DOHH2 (cell line): ENCODE measurements at regions not wholly inside any gene's neighbourhood (a gene's known extent, or its start where the extent isn't known, plus 50 kb on each side); places are given as distances from the start of the nearest gene placed in this dataset.

ENCODE experiments used
- H3F3A ChIP-seq: fragments of 200-600 bp; sonication (generic), shearing (Covaris generic); 2 replicates; pipeline ENCODE4 v1.6.0; 2016; ENCODE audit warnings: antibody characterized with exemption, mild to moderate bottlenecking; ENCODE audit not compliant: control insufficient read depth, insufficient read depth
- H3K27ac ChIP-seq: fragments of 200-600 bp; sonication (generic); 2 replicates; pipeline ENCODE4 v1.5.1; 2014; ENCODE audit warnings: low read depth, mild to moderate bottlenecking, low read length, moderate library complexity
- H3K27me3 ChIP-seq: fragments of 200-600 bp; sonication (generic); 2 replicates; pipeline ENCODE4 v1.6.1; 2014; ENCODE audit warnings: mild to moderate bottlenecking, low read length, mixed read lengths; ENCODE audit not compliant: control insufficient read depth
- H3K36me3 ChIP-seq: fragments of 200-600 bp; sonication (generic); 2 replicates; pipeline ENCODE4 v1.6.1; 2014; ENCODE audit warnings: mild to moderate bottlenecking, low read length, moderate library complexity, mixed read lengths; ENCODE audit not compliant: control insufficient read depth
- H3K4me1 ChIP-seq: fragments of 200-600 bp; sonication (generic); 2 replicates; pipeline ENCODE4 v1.6.1; 2014; ENCODE audit warnings: mild to moderate bottlenecking, low read length, mixed read lengths; ENCODE audit not compliant: control insufficient read depth
- H3K4me2 ChIP-seq: fragments of 200-600 bp; sonication (generic); 2 replicates; pipeline ENCODE4 v1.6.0; 2014; ENCODE audit warnings: mild to moderate bottlenecking, low read length, moderate library complexity
- H3K4me3 ChIP-seq: fragments of 200-600 bp; sonication (generic); 2 replicates; pipeline ENCODE4 v1.5.1; 2014; ENCODE audit warnings: mild to moderate bottlenecking, low read length, mixed read lengths
- H3K79me2 ChIP-seq: fragments of 200-600 bp; sonication (generic); 2 replicates; pipeline ENCODE4 v1.6.1; 2014; ENCODE audit warnings: mild to moderate bottlenecking, low read length, mixed read lengths; ENCODE audit not compliant: control insufficient read depth
- H3K9me2 ChIP-seq: fragments of 200-600 bp; sonication (generic); replicated peaks from 2 replicates; pipeline ENCODE4 v1.6.1; 2014; ENCODE audit warnings: mild to moderate bottlenecking, low read length, mixed read lengths; ENCODE audit not compliant: control insufficient read depth
- H3K9me3 ChIP-seq: fragments of 200-600 bp; sonication (generic); 2 replicates; pipeline ENCODE4 v1.6.1; 2014; ENCODE audit warnings: antibody characterized with exemption, low read length, mixed read lengths; ENCODE audit not compliant: control insufficient read depth, insufficient read depth
- H4K20me1 ChIP-seq: fragments of 200-600 bp; sonication (generic); 2 replicates; pipeline ENCODE4 v1.6.0; 2014; ENCODE audit warnings: low read depth, mild to moderate bottlenecking, antibody characterized with exemption, low read length, moderate library complexity; ENCODE audit not compliant: control insufficient read depth, insufficient read depth
- EZH2phosphoT487 ChIP-seq: fragments of 200-600 bp; sonication (generic); IDR thresholded peaks from 2 replicates; pipeline ENCODE4 v1.6.1; 2017; ENCODE audit warnings: borderline replicate concordance, mild to moderate bottlenecking, antibody characterized with exemption, low read length, moderate library complexity, mixed read lengths
- TF ChIP-seq, protein P1 (sequence below): fragments of 200-600 bp; sonication (generic); IDR thresholded peaks from one replicate; pipeline ENCODE4 v1.5.1; 2014; ENCODE audit warnings: antibody characterized with exemption, mild to moderate bottlenecking, low read depth, low read length; ENCODE audit not compliant: poor library complexity, severe bottlenecking

DNA sequence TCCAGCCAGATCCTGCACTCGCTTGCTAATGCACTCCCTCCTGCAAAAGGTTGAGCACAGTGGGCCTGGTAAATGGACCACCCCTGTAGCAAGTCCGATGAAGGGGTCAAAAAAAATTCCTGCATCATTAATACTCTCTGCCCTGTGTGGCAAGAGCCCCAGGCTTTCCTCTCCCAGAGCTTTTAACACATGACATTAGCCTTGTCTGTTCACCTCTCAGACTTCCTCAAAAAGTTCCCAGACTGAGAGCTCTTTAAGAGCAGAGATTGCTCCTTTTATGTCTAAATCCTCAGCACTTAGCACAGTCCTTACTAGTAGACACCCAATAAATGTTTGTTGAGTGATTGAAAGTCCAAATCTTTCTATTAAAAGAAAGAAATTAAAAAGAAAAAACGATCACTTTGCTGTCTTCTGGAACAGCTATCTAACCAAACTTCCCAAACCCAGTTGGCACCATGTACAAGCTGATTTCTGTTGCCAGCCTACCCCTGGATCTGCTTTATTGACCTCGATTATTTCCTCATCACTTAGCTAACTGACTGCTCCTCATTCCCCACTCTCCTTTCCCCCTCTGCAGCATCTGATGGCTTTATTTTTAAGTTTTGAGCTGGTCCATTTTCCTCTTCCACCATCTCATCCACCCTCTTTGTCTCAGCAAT lies 209.8 kb downstream of the ENC1 start:
- TF ChIP-seq, protein P1, sequence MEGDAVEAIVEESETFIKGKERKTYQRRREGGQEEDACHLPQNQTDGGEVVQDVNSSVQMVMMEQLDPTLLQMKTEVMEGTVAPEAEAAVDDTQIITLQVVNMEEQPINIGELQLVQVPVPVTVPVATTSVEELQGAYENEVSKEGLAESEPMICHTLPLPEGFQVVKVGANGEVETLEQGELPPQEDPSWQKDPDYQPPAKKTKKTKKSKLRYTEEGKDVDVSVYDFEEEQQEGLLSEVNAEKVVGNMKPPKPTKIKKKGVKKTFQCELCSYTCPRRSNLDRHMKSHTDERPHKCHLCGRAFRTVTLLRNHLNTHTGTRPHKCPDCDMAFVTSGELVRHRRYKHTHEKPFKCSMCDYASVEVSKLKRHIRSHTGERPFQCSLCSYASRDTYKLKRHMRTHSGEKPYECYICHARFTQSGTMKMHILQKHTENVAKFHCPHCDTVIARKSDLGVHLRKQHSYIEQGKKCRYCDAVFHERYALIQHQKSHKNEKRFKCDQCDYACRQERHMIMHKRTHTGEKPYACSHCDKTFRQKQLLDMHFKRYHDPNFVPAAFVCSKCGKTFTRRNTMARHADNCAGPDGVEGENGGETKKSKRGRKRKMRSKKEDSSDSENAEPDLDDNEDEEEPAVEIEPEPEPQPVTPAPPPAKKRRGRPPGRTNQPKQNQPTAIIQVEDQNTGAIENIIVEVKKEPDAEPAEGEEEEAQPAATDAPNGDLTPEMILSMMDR: no peak
- no peak for TF ChIP-seq EZH2phosphoT487
- no peaks in the 10 kb centered on the region for H3F3A ChIP-seq
- no peak overlapping the region for H3K27ac ChIP-seq
- no peaks in the 10 kb centered on the region for H3K36me3 ChIP-seq
- H3K9me2 ChIP-seq: no peaks in the 10 kb centered on the region
- no peaks in the 10 kb centered on the region for H3K4me1 ChIP-seq
- no peak overlapping the region for H3K4me2 ChIP-seq
- no peaks in the 10 kb centered on the region for H3K27me3 ChIP-seq
- H4K20me1 ChIP-seq: no peaks in the 10 kb centered on the region
- H3K9me3 ChIP-seq: peaks cover 7% of the 10 kb centered on the region; the same call in 1 of the 2 replicates
- no peak overlapping the region for H3K4me3 ChIP-seq
- no peaks in the 10 kb centered on the region for H3K79me2 ChIP-seq

DNA sequence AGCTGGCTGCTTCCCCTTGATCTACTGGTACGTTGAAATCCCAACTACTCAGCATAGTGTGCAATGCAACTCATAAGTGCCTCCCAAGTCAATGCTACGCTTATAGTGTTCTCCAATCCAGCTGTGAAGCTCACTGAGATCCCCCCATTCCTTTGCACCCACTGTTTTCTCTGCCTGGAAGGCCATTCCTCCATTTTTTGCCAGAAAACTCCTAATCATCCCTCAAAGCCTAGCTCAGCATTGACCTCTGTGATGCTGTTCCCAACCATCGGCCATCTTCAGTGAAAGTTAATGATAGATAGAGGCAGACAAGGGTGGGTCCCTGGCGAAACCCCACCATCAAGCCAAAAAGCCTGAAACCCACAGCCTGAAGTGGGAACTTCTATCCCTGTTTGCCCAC lies 211.0 kb downstream of the ENC1 start:
- Histone ChIP-seq H3K9me2 (no peaks in the 10 kb centered on the region), H3K27ac (no peak overlapping the region), H3K79me2 (no peaks in the 10 kb centered on the region), H3K36me3 (no peaks in the 10 kb centered on the region), H3F3A (no peaks in the 10 kb centered on the region), H3K4me2 (no peak overlapping the region), H3K4me1 (no peaks in the 10 kb centered on the region), H4K20me1 (no peaks in the 10 kb centered on the region), H3K4me3 (no peak overlapping the region), H3K9me3 (peaks cover 7% of the 10 kb centered on the region; the same call in 1 of the 2 replicates), H3K27me3 (no peaks in the 10 kb centered on the region)
- TF ChIP-seq, protein P1: no peak
- no peak for TF ChIP-seq EZH2phosphoT487

DNA sequence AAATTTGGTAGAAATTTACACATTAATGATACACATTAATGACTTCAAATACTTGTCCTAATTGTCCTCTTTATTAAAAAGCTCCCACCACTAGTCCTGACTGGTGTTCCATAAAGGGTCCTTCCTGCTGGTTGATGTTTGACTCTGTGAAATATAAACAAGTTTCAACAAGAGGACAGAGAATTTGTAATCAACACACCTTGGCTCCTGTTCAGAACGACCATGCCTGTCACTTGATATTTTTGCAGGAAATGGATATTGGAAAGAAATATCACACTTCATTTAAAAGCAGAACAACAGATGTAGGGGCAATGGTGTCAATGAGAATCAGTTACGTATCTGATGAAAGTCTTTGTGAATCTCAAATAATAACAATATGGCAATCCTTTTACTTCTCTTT lies 211.7 kb downstream of the ENC1 start:
- no peak overlapping the region for H3K4me3 ChIP-seq

More for the DNA sequence above, 211.7 kb downstream of the ENC1 start:
- no peaks in the 10 kb centered on the region for H3K27me3 ChIP-seq
- H3K27ac ChIP-seq: no peak overlapping the region
- no peaks in the 10 kb centered on the region for H4K20me1 ChIP-seq
- no peaks in the 10 kb centered on the region for H3K9me2 ChIP-seq
- H3F3A ChIP-seq: no peaks in the 10 kb centered on the region
- no peak overlapping the region for H3K4me2 ChIP-seq
- peaks cover 7% of the 10 kb centered on the region; the same call in 1 of the 2 replicates for H3K9me3 ChIP-seq
- TF ChIP-seq, protein P1: no peak
- TF ChIP-seq EZH2phosphoT487: no peak
- H3K79me2 ChIP-seq: no peaks in the 10 kb centered on the region
- H3K36me3 ChIP-seq: no peaks in the 10 kb centered on the region
- H3K4me1 ChIP-seq: no peaks in the 10 kb centered on the region
